ENCODE measurements at regions not wholly inside any gene's neighbourhood (a gene's known extent, or its start where the extent isn't known, plus 50 kb on each side); places are given as distances from the start of the nearest gene placed in this dataset.

DNA sequence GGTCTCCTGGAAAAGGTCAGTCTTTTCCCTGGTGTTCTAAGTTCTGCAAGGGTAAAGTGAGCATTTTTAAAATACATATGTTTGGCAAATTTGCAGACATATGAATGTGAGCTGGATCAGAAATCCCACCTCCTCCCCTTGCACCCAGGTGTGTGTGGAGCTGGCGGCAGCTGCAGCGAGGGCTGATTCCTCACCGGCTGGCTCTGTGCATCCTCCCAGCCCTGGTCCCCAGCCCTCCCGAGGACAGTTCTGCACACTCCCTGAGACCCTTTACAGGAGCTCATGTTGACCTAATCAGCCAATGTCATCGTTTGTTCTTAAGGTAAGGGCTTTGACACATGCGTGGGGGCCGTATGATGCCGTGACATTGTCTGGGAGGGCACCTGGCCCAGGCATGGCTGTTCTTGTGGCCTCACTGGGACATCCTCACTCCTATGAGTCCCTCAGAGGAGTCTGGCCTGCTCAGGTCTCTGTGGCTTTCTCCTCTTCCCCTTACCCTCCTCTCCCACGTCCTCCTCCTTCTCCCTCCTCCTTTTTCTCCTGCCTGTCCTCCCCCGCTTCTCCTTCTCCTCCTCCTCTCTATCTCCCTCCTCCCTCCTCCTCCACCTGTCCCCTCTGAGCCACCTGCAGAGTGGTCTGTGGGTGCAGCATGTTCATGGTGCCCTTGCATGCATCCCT lies 289.2 kb upstream of the SFSWAP start:
- dilution Hi-C loops (cut with HindIII; ENCODE audit: low sequenced_read_pairs, unreplicated experiment): no loop called here
- no TSS peak for BruUV-seq (replicated peaks)

More for the DNA sequence above, 289.2 kb upstream of the SFSWAP start:
- H3K4ac ChIP-seq (ENCODE audit: low read depth, low read length): no peak overlapping the region
- no peak overlapping the region for H2AK5ac ChIP-seq (ENCODE audit: low read depth, low read length)
- no peak overlapping the region for H4K91ac ChIP-seq (ENCODE audit: insufficient read depth, low read depth, low read length)
- ATAC-seq (ENCODE audit: low read depth): no peak
- no peak overlapping the region for H2AK9ac ChIP-seq (replicated peaks; ENCODE audit: low read depth, low read length, poor library complexity)
- H2BK15ac ChIP-seq (ENCODE audit: low read depth, low read length): no peak overlapping the region
- ChIA-PET POLR2A (ENCODE audit: unreplicated experiment) (no interaction called here), CTCF (no interaction called here)
- H3K9me1 ChIP-seq (ENCODE audit: insufficient read depth, low read length): no peaks in the 10 kb centered on the region
- in situ Hi-C loops (cut with MboI; ENCODE audit: low sequenced_read_pairs) (no loop called here), intact Hi-C loops (cut with micrococcal nuclease) (no loop called here)
- no peaks in the 10 kb centered on the region for H3K27me3 ChIP-seq (ENCODE audit: control insufficient read depth, insufficient read depth, low read length)
- no peak overlapping the region for H3K9ac ChIP-seq (ENCODE audit: low read depth, low read length)
- H2BK120ac ChIP-seq (ENCODE audit: low read depth, low read length): no peak overlapping the region
- H3K4me3 ChIP-seq (ENCODE audit: insufficient read depth, low read depth, low read length): no peak overlapping the region
- H3K4me2 ChIP-seq (ENCODE audit: low read depth, low read length): no peak overlapping the region
- WGBS, 2 experiments (ENCODE audit: extremely low coverage in 2 of 2, insufficient read length in 1 of 2): 89% methylated on average over 3 of the region's 10 CpGs; no CpG with 5 or more reads in 1 of the 2 experiments
- no peak overlapping the region for H3K18ac ChIP-seq (ENCODE audit: low read depth, low read length)
- no peaks in the 10 kb centered on the region for H4K20me1 ChIP-seq (ENCODE audit: insufficient read depth, low read length)
- no peak for DNase-seq
- no peak overlapping the region for H2AFZ ChIP-seq (replicated peaks; ENCODE audit: low read length, poor library complexity)
- H3K23ac ChIP-seq (ENCODE audit: low read depth, low read length): no peak overlapping the region
- H4K8ac ChIP-seq (ENCODE audit: low read depth in 2 of 2, low read length in 2 of 2): no peak overlapping the region
- no peaks in the 10 kb centered on the region for H3K36me3 ChIP-seq (ENCODE audit: control insufficient read depth, insufficient read depth, low read length)
- H3K9me3 ChIP-seq (ENCODE audit: control insufficient read depth, insufficient read depth, low read length): peaks cover 34% of the 10 kb centered on the region
- no peak overlapping the region for H3K14ac ChIP-seq (replicated peaks; ENCODE audit: low read depth, low read length)
- no peak overlapping the region for H3K27ac ChIP-seq (ENCODE audit: insufficient read depth, low read length)
- no peak overlapping the region for H2BK5ac ChIP-seq (ENCODE audit: low read depth, low read length, poor library complexity, severe bottlenecking)
- no peaks in the 10 kb centered on the region for H3K79me1 ChIP-seq (ENCODE audit: low read depth in 1 of 2, low read length in 2 of 2)
- no peak overlapping the region for H3K56ac ChIP-seq (ENCODE audit: extremely low read depth, insufficient read depth, low read length)
- H3K4me1 ChIP-seq (ENCODE audit: control insufficient read depth, insufficient read depth, low read length): no peaks in the 10 kb centered on the region
- H2BK20ac ChIP-seq (ENCODE audit: low read depth, low read length): no peak overlapping the region
- no peak for TF ChIP-seq CHD1 (IDR thresholded peaks at IDR 0.05; ENCODE audit: low read depth, low read length)
- H4K5ac ChIP-seq (ENCODE audit: low read depth, low read length): no peak overlapping the region

Data from IMR-90 (cell line).